Peyer's patch (tissue), 4 donors: ENCODE measurements at regions not wholly inside any gene's neighbourhood (a gene's known extent, or its start where the extent isn't known, plus 50 kb on each side); places are given as distances from the start of the nearest gene placed in this dataset.
A peak's percentile ranks its signal among the peaks of the same experiment; 100 is the strongest.

Experiments
- DNase-seq, 3 donors: peaks; one replicate each; pipeline ENCODE4 v3.0.0-alpha.2; 2017 to 2019
- H3K27ac ChIP-seq, 4 donors: fragments of 200-600 bp; sonication (generic); one replicate each; pipeline ENCODE4 v1.5.1; 2016 to 2019
- H3K27me3 ChIP-seq, 2 donors: fragments of 200-600 bp; sonication (generic); one replicate each; pipeline ENCODE4 v1.5.1; 2019
- H3K36me3 ChIP-seq, 3 donors: fragments of 200-600 bp; sonication (generic); one replicate each; pipeline ENCODE4 v1.5.1; 2016 to 2019
- H3K4me1 ChIP-seq, 4 donors: fragments of 200-600 bp; sonication (generic); one replicate each; pipeline ENCODE4 v1.5.1; 2016 to 2019
- H3K4me3 ChIP-seq, 4 donors: fragments of 200-600 bp; sonication (generic); 1 replicate in 3 of 4; 2 replicates in 1 of 4; pipeline ENCODE4 v1.5.1; 2016 to 2019; ENCODE audit warnings: mild to moderate bottlenecking in 1 of 4
- H3K9me3 ChIP-seq, 4 donors: fragments of 200-600 bp; sonication (generic); one replicate each; pipeline ENCODE4 v1.5.1; 2016 to 2019; ENCODE audit warnings: mild to moderate bottlenecking in 1 of 4
- POLR2A ChIP-seq, 2 donors: fragments of 450-650 bp; IDR thresholded peaks; one replicate each; pipeline ENCODE4 v1.5.1; 2017; ENCODE audit warnings: antibody characterized with exemption in 2 of 2, mild to moderate bottlenecking in 2 of 2, moderate library complexity in 2 of 2
- TF ChIP-seq, protein P1 (sequence below), 6 experiments: fragments of 450-650 bp in 4 of 6; fragments of 200-600 bp in 2 of 6; sonication (generic) in 1 of 6; IDR thresholded peaks; one replicate each; pipeline ENCODE4 v1.5.1; 2017 to 2019; ENCODE audit warnings: antibody characterized with exemption in 6 of 6, mild to moderate bottlenecking in 3 of 6, moderate library complexity in 1 of 6

DNA sequence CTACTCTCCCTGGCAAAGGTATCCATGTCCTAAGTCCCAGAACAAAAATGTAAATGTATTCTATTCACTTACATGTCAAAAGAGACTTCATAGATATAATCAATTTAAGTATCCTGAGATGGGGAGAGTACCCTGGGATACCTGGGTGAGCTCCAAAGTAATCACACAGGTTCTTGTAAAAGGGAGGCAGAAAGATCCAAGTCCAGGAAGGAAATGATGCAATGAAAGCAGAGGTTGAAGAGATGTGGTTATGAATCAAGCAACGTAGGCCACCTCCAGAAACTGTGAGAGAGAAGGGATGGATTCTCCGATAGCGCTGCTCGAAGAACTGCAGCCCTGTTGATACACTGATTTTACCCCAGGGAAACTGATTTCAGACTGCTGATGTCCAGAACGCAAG lies 93.9 kb upstream of the VGLL3 start:
- no peak overlapping the region for H3K4me3 ChIP-seq
- no peak for DNase-seq
- no peaks in the 10 kb centered on the region for H3K4me1 ChIP-seq
- H3K27me3 ChIP-seq = no peaks in the 10 kb centered on the region
- no peaks in the 10 kb centered on the region for H3K36me3 ChIP-seq
- H3K9me3 ChIP-seq = no peaks in the 10 kb centered on the region
- TF ChIP-seq, protein P1, sequence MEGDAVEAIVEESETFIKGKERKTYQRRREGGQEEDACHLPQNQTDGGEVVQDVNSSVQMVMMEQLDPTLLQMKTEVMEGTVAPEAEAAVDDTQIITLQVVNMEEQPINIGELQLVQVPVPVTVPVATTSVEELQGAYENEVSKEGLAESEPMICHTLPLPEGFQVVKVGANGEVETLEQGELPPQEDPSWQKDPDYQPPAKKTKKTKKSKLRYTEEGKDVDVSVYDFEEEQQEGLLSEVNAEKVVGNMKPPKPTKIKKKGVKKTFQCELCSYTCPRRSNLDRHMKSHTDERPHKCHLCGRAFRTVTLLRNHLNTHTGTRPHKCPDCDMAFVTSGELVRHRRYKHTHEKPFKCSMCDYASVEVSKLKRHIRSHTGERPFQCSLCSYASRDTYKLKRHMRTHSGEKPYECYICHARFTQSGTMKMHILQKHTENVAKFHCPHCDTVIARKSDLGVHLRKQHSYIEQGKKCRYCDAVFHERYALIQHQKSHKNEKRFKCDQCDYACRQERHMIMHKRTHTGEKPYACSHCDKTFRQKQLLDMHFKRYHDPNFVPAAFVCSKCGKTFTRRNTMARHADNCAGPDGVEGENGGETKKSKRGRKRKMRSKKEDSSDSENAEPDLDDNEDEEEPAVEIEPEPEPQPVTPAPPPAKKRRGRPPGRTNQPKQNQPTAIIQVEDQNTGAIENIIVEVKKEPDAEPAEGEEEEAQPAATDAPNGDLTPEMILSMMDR (IDR thresholded peaks at IDR 0.05) = no peak
- TF ChIP-seq POLR2A (IDR thresholded peaks at IDR 0.05) = no peak
- H3K27ac ChIP-seq = no peak overlapping the region

DNA sequence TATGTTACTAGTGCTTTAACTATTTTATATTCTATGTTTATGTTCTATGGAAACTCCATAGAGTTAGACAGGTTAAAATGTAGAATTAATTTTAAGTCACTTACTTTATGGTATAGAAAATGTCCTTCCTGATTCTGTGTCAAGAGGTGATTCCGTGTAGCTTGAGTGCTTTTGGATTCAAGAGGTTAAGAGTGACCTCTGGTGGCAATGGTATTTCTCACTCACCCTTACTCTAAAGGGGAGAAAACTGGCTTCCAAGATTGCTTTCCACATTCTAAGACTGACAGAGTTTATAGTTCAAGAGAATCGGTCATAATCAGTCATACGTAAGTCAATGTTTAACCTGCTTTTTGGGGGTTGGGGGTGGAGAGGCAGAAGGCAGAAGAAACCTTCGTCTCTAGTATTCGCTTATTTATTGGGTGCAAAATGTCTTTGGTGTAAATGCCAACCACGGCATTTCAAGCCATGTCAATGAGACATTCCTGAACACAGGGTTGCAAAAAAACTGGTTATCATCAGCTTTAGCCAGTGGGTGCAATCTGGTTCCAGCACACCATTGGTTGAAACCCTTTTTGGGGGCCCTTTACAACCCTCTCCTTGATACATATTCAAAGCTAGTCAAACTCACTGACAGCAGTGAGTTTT lies 92.0 kb upstream of the VGLL3 start:
- H3K27ac ChIP-seq = no peak overlapping the region
- H3K9me3 ChIP-seq = no peaks in the 10 kb centered on the region
- no peaks in the 10 kb centered on the region for H3K36me3 ChIP-seq
- DNase-seq = no peak
- no peaks in the 10 kb centered on the region for H3K4me1 ChIP-seq
- H3K4me3 ChIP-seq = no peak overlapping the region
- TF ChIP-seq, protein P1 (IDR thresholded peaks at IDR 0.05) = peak in 3 of 6 experiments; percentile 42 to 53 (median 53)
- TF ChIP-seq POLR2A (IDR thresholded peaks at IDR 0.05) = no peak
- H3K27me3 ChIP-seq = no peaks in the 10 kb centered on the region

DNA sequence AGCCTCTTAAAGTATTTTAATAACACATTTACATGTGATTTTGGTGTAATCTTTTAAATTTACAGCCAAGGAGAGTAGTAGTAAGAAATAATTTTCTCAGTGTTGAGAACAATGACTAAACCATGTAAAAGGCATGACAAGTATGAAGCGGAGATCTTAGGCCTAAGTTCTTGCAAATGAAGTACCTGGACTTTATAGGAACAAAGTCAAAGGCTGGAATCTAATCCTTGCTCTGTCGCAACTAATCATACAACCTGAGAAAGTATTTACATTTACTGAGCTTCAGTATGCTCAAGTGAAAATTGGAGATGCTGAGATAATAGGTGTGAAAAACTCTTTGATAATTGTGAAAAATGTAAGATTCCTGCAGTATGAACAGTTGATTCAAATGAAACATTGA lies 86.4 kb upstream of the VGLL3 start:
- Histone ChIP-seq H3K27ac (no peak overlapping the region), H3K27me3 (no peaks in the 10 kb centered on the region), H3K9me3 (no peaks in the 10 kb centered on the region), H3K36me3 (no peaks in the 10 kb centered on the region), H3K4me1 (no peaks in the 10 kb centered on the region), H3K4me3 (no peak overlapping the region)
- no peak for TF ChIP-seq POLR2A (IDR thresholded peaks at IDR 0.05)
- TF ChIP-seq, protein P1 (IDR thresholded peaks at IDR 0.05) = no peak
- DNase-seq = no peak

DNA sequence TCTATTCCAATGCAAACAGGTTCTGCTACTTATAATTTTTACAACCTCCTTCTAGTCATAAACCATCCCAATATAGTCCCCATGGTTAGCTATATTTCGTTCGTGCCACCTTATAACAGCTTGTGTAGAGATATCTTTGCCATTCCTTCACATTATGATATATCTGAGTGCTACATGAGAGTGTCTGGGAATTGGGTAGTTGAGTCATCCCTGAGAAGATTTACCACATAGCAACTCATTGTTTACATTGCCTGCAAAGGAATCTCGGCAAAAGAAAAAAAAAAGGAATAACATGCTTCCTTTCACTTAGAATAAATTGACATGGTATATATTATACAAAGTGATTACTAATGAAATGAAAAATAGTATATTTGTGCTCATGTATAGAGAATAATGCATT lies 86.0 kb upstream of the VGLL3 start:
- DNase-seq = no peak

DNA sequence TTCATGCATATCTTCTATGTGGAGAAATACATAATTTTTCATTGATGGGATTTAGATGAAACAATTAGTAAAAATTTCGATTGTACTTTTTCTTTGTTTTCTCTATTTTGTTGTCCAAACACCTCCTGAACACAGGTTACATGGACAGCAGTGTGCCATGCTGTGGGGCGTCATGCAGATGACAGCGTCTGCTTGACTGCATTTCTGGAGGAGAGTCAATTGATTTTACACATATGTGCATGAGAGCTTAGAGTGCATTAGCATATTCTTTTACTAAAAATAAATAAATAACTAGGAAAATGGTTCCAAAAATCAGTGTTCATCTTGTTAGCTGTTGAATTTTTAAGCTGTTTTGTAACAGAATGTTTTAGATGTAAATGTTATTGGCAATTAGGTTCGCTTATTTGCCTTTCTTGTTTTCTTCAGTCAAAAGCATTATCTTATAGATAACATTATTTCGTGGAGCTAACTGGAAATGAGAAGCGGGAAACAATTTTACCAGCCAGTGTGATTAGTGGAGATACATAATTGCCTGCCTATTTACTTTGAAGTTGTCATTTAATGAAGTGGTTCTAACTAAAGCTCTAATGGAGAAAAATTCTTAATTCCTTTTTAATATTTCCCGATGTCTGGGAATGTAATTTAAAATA lies 82.7 kb upstream of the VGLL3 start:
- no peak for DNase-seq
- no peaks in the 10 kb centered on the region for H3K9me3 ChIP-seq
- no peaks in the 10 kb centered on the region for H3K4me1 ChIP-seq
- H3K4me3 ChIP-seq = no peak overlapping the region
- no peaks in the 10 kb centered on the region for H3K27me3 ChIP-seq
- no peaks in the 10 kb centered on the region for H3K36me3 ChIP-seq
- H3K27ac ChIP-seq = no peak overlapping the region
- TF ChIP-seq, protein P1 (IDR thresholded peaks at IDR 0.05) = no peak
- TF ChIP-seq POLR2A (IDR thresholded peaks at IDR 0.05) = no peak

More for the DNA sequence above, 86.0 kb upstream of the VGLL3 start:
- H3K27ac ChIP-seq = no peak overlapping the region
- H3K4me1 ChIP-seq = no peaks in the 10 kb centered on the region
- no peaks in the 10 kb centered on the region for H3K9me3 ChIP-seq
- no peak overlapping the region for H3K4me3 ChIP-seq
- H3K27me3 ChIP-seq = no peaks in the 10 kb centered on the region
- no peaks in the 10 kb centered on the region for H3K36me3 ChIP-seq
- TF ChIP-seq, protein P1 (IDR thresholded peaks at IDR 0.05) = no peak
- TF ChIP-seq POLR2A (IDR thresholded peaks at IDR 0.05) = no peak
